ENCODE measurements at regions not wholly inside any gene's neighbourhood (a gene's known extent, or its start where the extent isn't known, plus 50 kb on each side); places are given as distances from the start of the nearest gene placed in this dataset.

DNA sequence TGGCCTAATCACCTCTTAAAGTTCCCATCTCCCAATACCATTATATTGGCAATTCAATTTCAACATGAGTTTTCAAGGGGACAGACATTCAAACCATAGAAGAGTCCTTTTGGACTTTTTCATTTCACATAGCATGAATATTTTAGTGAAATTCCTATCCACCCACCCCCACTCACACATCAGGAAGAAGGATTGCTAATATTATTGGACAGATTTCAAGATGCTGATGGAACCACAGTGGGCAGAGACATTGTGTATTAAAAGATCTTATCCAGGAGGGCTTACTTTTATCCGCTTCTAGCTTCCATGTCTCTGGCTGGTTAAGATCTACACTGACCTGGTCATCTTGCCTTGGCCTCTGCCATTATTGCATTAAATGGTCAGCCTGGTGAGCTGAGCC, 297.4 kb upstream of the ACVR2A start:
- no peak for DNase-seq

DNA sequence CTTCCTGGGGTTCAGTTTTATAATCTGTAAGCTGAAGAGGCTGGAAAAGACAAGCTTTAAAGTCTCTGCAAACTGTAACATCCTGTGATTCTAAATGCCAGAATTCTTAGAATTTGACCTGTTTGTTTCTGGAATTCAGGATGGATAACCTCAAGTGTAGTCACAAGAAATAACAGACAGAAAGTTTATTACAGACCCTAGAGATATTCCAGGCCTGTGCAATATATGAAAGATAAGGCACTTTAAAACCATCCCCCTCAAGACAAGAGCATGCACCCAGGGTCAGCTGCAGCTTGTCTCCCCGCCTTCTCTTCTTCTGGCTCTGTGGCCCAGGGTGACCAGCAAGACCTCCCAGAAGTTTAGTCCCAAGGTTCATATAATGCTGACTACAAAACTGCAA, 298.7 kb upstream of the ACVR2A start:
- no peak for DNase-seq

DNA sequence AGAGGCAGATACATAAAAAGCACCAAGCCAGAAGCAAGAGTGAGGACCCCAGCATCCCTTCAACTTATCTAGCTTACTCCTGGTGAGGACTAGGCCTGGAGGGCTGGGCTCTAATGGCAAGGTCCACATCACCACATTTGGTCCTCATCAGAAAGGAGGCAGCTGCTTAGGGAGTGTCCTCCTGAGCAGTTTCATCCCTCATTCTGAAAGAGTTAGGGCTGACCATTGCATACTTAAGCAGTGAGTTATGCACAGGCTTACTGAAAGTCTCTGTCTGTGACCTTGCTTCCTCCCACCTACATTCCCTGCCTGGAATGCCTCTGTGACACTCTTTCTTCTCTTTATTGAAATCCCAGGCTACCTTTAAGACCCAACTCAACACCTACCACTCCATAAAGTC, 301.8 kb upstream of the ACVR2A start:
- DNase-seq = no peak

DNA sequence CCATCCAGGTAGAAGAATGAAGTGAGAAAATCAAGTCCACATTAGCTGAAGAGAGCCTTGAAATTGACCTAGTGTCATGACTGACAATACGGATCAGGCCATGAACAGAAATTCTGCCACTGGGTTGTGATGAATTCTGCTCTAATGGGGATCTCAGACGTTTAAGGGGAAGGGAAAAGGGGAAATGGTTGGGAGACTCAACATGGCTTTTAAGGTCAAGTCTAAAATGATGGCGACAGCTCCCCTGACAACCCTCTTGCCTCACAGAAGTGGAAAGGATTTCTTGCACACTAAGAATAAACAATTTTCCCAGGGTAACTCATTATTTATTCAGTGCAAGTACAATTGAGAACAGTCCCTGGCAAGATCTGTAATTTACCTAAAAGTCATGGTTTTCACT, 302.5 kb upstream of the ACVR2A start:
- no peak for DNase-seq

DNA sequence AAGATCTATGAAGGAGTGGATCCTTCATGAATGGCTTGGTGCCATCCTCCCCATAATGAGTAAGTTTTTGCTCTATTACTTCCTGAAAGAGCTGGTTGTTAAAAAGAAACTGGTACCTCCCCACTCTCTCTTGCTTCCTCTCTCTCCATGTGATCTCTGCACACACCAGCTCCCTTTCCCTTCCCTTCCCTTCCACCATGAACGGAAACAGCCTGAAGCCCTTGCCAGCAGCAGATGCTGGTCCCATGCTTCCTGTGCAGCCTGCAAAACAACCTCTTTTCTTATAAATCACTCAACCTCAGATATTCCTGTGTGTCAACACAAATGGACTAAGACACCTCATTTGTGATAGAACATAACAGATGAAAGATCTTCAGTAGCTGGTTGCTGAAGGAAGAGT, 303.5 kb upstream of the ACVR2A start:
- no peak for DNase-seq

DNA sequence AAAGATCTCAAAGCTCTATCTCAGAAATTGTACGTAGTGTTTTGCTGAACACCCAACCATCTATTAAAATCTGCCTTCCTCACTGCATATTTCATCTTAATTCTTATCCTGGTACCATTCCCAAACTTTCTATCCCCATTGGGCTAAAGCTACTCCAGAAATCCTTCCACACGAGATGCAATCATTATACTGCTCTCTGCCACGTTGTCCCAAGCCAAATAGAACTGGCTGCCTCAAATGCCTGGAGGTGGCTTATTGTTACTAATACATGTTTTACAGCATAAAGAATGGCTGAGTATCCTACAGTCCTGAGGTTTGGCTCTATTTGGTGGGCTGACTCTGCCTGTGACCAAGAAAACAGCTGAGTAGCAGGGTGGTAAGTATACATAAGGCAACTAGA, 306.0 kb upstream of the ACVR2A start:
- no peak for DNase-seq

DNA sequence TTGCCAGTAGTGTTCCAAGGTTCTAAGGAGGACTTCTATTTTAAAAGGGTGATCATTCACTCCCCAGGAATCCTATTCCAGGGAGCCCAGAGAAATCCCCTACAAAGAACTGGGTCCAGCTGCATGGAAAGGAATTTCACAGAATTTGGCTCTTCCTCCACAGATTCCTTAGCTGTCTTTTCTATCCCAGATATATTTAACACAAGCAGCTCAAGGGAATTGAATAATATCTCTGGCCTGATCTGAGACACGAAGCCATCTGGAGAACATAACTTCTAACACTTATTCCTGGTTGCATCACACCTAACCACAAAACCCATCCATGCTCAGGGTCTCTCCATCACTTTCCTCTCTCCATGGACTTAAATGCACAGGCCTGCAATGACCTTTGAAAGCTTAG, 306.7 kb upstream of the ACVR2A start:
- DNase-seq = no peak

DNA sequence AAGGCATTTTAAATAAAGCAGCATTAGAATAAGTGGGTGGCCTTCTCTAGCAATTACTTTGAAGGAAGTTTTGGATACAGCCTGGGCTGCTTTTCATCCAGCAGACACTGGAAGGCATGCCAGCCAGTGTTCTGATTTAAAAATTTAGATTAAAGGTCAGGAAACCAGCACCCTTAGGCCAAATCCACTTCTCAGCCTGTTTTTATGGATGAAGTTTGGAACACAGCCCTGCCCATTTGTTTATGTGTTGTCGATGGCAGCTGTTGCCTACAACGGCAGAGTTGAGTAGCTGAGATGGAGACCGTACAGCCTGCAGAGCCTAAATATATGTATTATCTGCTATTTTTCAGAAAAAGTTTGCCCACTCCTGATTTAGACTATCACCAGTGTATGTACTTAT, 313.6 kb upstream of the ACVR2A start:
- no peak for DNase-seq

DNA sequence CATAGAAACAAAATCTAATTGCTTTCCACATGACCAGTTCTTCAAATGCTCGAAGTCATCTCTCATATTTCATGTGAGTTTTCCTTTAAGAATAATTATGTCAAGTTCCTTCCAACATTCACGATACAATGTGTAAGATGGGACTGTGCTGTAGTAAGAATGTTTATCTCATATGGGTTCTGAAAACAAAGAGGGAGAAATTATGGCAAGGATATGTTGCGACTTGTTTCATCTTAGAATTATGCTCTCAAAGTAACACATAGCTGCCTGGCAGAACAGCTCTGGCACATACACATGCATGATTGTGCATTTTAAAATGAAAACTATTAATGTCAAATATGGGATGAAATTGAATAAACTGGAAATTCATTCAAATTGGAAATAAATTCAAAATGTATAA, 314.8 kb upstream of the ACVR2A start:
- DNase-seq = no peak

DNA sequence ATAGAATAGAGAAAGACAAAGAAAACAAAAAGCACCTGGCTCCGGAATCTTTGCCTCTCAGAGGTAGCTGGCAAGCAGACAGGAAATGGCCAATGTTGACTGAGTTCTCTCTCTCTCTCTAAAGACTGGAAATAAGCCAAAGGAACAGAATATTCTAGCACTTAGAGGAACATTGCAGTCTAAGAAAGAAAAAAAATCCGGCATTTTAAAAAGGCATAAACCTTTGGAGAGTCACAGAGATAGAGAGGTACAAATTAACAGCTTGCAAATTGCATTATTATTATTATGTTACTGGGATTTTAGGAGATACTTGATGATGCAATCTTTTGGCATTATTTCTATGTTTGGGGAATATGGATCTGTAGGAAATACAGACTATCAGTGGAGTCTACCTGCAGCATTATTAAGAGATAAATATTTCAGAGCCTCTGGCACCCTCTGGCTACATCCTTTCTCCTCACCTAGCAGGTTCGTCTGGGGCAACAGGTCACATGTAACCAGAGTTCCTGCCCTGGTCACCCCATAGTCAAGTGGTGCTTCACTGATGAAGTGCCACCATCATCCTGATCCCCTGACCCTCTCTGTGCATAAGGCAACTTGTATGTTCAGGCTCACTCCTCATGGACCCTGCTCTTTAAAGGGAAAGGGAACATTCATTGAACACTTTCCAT, 318.9 kb upstream of the ACVR2A start:
- DNase-seq = peak; percentile 72

DNA sequence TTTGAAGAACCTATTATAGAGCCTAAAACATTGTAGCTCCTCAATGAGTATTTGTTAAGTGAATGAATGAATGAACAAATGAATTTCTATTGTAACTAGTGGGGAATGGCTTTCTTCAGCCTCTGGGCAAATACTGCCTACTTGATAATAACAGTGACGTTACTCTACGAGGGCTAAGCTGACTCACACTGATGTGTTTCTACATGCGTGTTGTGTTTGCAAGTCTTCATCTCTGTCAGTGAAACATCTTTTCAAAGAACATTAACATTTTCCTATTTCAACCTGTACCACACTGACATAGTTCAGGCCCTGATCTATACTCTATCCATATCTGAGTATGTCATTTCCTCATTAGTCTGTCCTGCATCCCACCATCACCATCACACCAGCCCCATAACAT, 319.9 kb upstream of the ACVR2A start:
- DNase-seq = no peak

DNA sequence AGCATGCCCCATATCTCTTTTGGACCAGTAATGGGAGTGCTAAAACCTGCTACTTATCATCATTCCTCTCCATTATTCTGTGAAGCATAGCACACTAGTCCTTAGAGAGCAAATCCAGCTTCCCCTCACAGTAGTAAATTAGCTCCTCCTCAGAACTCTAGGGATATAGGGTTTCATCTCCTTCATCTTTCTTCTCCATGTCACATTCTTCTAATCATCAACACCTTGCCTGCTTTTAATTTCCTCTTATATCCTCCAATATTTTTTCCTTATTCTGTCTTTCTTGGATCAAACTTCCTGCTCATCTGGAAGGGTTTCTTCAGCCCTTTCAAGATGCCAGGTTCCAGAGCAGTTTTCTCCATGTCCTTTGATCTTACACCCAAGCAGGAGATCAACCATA, 321.4 kb upstream of the ACVR2A start:
- DNase-seq = no peak

DNA sequence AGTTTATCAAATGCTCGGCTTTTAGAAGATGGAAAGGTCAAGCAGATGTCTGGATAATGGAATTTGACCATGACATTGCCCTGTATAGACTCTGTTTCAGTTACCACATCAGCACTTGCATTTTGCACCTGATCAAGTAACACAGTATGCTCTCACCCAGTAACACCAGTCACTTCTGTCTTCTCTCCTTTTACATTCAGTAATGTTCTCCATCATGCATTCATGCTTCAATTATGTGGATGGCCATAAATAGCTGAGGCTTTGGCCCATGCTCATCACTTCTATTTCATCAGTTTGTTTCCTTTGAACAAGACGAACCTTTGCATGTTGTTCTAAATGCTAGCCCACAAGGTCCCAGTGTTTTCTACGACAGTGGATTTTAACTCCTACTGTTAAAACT, 322.9 kb upstream of the ACVR2A start:
- no peak for DNase-seq

DNA sequence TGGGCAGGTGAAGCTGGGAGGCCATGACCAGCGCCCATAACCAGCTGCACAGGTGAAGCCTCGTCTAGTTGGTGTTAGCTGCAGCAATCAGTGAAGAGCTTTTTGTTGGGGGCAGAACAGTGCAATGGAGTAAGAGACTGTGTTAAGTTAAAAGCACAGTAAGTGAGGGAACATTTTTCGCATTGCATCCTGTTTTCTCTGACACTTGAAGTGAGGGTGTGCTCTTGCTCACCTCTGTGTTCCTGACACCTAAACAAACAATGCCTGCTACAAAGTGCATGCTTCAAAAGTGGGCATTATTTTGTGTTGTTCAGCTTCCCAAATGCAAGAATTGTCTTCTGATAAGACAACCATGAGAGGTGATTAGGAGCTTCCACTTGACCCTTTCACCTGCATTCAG, 324.0 kb upstream of the ACVR2A start:
- peak; percentile 21 for DNase-seq

DNA sequence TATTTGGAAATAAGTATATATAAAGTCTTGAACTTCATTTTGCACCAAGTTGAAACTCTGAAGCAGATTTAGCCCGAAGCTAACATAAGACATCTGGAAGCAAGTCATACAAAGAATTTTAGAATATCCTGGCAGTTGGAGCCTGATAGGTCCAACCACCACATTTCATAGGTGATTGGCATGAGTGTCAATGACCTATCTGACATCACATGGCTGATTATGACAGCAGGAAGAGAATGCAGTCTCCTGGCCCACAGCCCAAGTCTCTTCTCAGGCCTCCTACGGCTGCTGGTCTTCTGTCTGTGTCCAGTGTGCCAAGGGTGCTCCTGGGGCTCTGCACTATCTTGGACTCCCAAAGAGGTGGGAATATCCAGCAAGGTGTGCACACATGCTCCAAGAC, 325.7 kb upstream of the ACVR2A start:
- no peak for DNase-seq

DNA sequence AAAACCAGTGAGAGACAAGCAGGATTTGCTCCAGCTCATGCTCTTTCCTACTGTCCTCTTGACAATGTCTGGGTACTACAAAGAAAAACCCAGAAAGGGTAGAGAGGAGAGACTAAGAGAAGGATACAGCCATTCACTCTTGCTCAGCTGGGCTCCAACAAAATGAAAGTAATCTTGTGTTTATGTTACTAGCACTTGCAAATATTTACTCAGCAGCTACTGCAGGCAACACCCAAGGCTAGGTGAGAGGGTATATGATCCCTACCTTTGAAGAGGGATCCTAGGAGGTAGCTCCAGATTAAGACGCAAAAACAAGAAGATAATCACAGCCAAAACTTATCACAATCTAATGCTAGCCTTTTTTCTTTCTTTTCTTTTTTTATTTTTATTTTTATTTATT, 329.6 kb upstream of the ACVR2A start:
- peak; percentile 35 for DNase-seq

DNA sequence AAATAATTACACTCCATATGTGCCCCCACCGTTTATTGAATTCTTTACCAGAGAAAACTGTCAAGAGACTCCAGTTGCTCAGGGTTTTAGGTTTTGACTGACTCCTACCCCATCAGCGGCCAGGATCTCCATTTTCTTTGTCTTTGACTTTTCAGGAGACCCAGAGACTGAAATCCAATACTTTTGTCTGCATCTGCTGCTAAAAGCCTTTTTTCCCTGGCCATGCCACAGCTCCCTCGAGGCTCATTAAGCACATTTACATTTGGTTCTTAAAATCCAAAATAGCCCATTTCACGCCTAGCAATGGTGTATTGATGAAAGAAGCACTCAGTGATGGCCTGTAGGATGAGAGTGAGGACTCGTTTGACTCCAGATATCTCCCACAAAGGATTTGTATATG, 332.6 kb upstream of the ACVR2A start:
- DNase-seq = no peak

DNA sequence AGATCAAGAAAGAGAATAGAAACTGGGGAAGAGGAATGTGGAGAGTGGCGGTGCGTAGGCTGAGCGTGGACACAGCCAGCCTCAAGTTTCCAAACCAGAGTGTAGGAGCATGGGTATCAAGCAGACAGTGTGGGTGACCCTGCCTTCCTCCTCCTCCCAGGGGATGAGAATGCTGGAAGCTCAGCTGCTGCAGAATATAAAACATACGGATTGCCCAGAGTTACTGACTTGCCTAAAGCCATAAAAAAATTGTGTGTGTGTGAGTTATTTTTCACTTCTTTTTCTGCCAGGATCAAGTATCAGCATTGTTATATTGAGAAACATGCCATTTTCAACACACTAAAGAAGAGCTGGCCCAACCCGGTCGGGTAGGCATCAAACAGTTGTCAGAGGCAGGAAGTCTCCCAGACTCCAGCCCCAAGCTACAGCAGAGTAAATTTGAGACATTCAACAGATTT, 333.3 kb upstream of the ACVR2A start:
- DNase-seq = no peak

DNA sequence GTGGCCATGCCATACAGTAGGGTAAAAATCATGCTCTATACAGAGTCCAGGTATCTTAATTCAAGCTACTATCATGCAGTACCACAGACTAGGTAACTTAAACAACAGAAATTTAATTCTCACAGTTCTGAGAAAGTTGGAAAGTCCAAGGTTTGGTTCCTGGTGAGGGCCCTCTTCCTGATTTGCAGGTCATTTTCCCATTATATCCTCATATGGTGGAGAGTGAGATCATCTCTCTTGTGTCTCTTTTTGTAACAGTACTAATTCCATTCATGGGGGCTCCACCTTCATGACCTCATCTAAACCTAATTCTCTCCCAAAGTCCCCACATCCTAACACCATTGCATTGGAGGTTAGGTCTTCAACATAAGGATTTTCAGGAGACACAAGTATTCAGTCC, 335.0 kb upstream of the ACVR2A start:
- no peak for DNase-seq

DNA sequence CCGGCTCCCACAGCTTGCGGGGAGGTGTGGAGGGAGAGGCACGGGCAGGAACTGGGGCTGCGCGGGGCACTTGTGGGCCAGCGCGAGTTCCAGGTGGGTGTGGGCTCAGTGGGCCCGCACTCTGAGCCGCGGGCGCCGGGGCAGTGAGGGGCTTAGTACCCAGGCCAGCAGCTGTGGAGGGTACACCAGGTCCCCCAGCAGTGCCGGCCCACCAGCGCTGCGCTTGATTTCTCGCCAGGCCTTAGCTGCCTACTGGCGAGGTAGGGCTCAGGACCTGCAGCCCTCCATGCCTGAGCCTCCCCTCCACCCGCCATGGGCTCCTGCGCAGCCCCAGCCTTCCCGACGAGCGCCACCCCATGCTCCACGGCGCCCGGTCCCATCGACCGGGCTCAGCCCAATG, 337.9 kb upstream of the ACVR2A start:
- no peak for DNase-seq

DNA sequence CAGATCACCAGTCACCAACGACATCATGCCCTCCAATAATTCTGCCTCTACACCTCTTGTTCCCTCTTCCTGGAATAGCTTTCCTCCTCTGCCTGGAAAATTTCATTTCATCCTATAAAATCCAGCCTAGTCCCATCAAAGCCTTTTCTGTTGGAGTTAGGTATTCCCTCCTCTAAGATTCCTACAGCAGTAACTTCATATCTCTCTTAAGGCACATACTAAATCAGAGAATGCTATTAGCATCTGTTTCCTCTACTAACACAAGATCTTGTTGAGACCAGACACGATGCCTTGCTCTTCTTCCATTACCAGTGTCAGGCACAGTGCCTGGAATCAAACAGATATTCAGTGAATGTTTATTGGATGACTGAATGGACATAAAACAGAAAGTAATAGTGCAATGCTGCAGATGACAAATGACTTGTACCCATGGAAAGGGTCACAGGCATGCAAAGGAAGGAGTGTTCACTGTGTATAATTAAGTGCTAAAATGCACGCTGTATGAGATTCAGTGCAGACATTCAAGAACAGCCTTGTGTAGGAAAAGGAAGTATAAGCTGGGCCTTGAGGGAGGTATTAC, 342.0 kb upstream of the ACVR2A start:
- DNase-seq = no peak

DNA sequence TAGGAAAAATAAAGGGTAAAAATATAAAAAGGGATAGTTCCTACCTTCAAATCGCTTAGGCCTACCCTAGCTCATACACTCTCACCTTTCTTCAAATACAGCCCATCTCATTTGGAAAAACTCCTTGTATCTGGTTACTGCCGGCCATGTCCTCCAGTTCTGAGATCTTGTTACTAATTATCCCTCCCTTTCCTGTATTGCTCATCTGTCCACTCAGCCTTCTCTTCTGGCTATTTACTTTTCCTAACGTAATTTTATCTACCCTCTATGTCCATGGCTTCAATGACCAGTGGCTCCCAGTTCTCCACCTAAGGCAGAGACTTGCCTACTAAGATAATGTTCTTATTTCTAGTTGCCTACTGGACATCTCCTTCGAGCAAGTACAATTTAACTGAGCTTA, 342.9 kb upstream of the ACVR2A start:
- peak; percentile 12 for DNase-seq

DNA sequence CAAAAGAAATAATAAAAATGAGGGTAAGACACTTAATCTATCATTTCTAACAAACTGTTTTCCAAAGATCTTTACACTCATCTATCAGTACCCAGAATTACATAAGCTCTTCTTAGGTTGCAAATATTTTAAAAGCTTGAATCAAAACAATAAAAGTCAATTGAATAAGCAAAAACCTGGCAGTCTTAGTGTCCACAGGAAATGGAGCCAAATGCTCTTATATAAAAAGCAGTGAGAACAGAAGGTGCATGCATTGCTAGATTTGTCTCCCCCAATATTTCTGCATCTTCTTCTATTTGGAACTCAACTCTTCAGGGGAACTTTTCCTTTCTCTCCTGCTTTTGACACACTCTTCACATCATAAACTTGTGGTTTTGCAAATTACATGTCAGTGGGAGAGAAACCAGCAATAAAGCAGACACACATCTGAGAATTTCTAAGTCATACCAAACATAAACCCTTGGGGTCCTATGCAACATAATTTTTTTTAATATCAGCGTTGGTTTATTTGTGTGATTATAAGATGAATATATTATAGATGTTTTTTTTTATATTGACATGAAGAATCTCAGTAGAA, 343.9 kb upstream of the ACVR2A start:
- no peak for DNase-seq

DNA sequence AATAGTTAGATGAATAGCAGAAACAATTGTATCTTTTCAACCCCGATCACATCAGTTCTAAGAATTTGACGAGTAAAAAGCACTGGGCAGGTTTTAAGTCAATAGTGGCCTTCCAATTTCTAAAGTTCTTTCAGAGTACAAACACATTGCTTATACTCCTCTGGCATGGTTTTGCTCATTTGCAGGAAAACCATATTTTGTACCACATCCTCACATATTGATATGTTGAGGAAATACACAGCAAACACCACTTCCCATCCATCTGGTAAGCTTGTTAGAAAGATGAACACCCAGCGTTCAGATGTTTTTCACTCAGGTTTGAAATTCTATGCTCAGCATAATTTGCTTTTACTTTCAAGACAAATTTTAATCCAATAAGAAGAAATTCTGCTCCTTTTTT, 344.6 kb upstream of the ACVR2A start:
- no peak for DNase-seq

DNA sequence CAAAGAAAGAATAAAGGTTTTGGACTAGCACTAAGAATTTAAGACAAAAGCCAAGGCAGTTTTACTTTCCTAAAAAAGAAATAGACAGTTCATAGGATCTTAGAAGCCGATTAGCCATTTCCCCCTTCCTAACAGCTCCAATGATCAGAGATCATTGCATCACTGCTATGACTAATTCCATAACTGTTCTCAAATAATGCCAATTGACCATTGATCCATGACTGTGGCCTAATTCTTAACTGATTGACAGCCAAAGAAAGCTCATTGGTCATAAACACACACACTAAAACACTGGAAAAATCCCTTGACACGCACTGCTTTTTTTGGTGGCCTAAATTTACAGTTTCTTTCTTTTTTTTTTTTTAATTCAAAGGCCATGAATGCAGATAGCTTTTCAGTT, 345.0 kb upstream of the ACVR2A start:
- no peak for DNase-seq

All from NCI-H748 treated with DMSO at 0.1 percent for 48 hours (cell line).